H1 (cell line): ENCODE measurements at regions not wholly inside any gene's neighbourhood (a gene's known extent, or its start where the extent isn't known, plus 50 kb on each side); places are given as distances from the start of the nearest gene placed in this dataset.

Experiments used
- BACH1 ChIP-seq: IDR thresholded peaks from 2 replicates; pipeline ENCODE4 v1.6.1; 2012; ENCODE audit warnings: low read length, improper control_type of control experiment
- CREB1 ChIP-seq: IDR thresholded peaks from 2 replicates; pipeline ENCODE4 v1.6.1; 2012; ENCODE audit warnings: inconsistent platforms
- CTBP2 ChIP-seq: IDR thresholded peaks from 2 replicates; pipeline ENCODE4 v1.7.0; 2011; ENCODE audit warnings: borderline replicate concordance, mild to moderate bottlenecking, moderate library complexity, mixed read lengths, low read length; ENCODE audit not compliant: insufficient read depth, insufficient read length
- EP300 ChIP-seq, 2 experiments: IDR thresholded peaks; 1 replicate in 1 of 2; 2 replicates in 1 of 2; pipeline ENCODE4 v1.6.1; 2011 to 2012; ENCODE audit warnings: low read depth in 2 of 2, low read length in 2 of 2, mild to moderate bottlenecking in 2 of 2, borderline replicate concordance in 1 of 2, inconsistent platforms in 1 of 2, moderate library complexity in 1 of 2
- EZH2 ChIP-seq: fragments of 200-600 bp; sonication (generic); IDR thresholded peaks from 2 replicates; pipeline ENCODE4 v1.7.1; 2012; ENCODE audit warnings: low read depth, mild to moderate bottlenecking, moderate library complexity, low read length, inconsistent platforms; ENCODE audit not compliant: severe bottlenecking
- GTF2F1 ChIP-seq: IDR thresholded peaks from 2 replicates; pipeline ENCODE4 v1.6.1; 2012; ENCODE audit warnings: low read depth, low read length, improper control_type of control experiment, borderline replicate concordance
- JUND ChIP-seq: IDR thresholded peaks from 2 replicates; pipeline ENCODE4 v1.6.1; 2011; ENCODE audit warnings: mild to moderate bottlenecking, improper control_type of control experiment, low read length
- KDM1A ChIP-seq: fragments of 200-600, 300-600 bp; sonication (generic); IDR thresholded peaks from 2 replicates; pipeline ENCODE4 v1.7.1; 2016; ENCODE audit warnings: mild to moderate bottlenecking, low read length, borderline replicate concordance
- KDM4A ChIP-seq: IDR thresholded peaks from one replicate; pipeline ENCODE4 v1.7.1; 2012; ENCODE audit warnings: low read depth, mild to moderate bottlenecking, moderate library complexity, low read length, inconsistent platforms; ENCODE audit not compliant: severe bottlenecking
- POLR2A ChIP-seq, 2 experiments: IDR thresholded peaks; 1 replicate in 1 of 2; 2 replicates in 1 of 2; pipeline ENCODE4 v1.6.1; 2011; ENCODE audit warnings: low read depth in 2 of 2, low read length in 2 of 2, mild to moderate bottlenecking in 2 of 2; ENCODE audit errors: control extremely low read depth in 1 of 2
- RAD21 ChIP-seq, 2 experiments: IDR thresholded peaks in 1 of 2; conservative IDR thresholded peaks in 1 of 2; 2 replicates each; pipeline ENCODE4 v1.6.1; 2011; ENCODE audit warnings: low read depth in 2 of 2, low read length in 2 of 2, improper control_type of control experiment in 1 of 2, inconsistent platforms in 1 of 2, mild to moderate bottlenecking in 1 of 2, moderate library complexity in 1 of 2
- RBBP5 ChIP-seq: IDR thresholded peaks from 2 replicates; pipeline ENCODE4 v1.7.1; 2012; ENCODE audit warnings: low read depth, mild to moderate bottlenecking, inconsistent platforms, low read length, moderate library complexity, borderline replicate concordance
- SAP30 ChIP-seq: fragments of 300-600 bp; sonication (generic); IDR thresholded peaks from 2 replicates; pipeline ENCODE4 v1.7.1; 2012; ENCODE audit warnings: low read length, moderate library complexity, mild to moderate bottlenecking, inconsistent platforms; ENCODE audit not compliant: insufficient read depth, insufficient replicate concordance
- SP4 ChIP-seq: IDR thresholded peaks from 2 replicates; pipeline ENCODE4 v1.6.1; 2012; ENCODE audit warnings: low read length, inconsistent platforms
- TAF1 ChIP-seq: IDR thresholded peaks from 2 replicates; pipeline ENCODE4 v1.6.1; 2011; ENCODE audit warnings: mild to moderate bottlenecking, low read depth, low read length
- TBP ChIP-seq: IDR thresholded peaks from 2 replicates; pipeline ENCODE4 v1.6.1; 2011; ENCODE audit warnings: low read depth, low read length, improper control_type of control experiment

GRCh38 chr9:110047955-110048402 lies 160.0 kb downstream of the C9orf152 start (continued):
- TF ChIP-seq KDM1A (no peak), TAF1 (no peak), RBBP5 (peak; percentile 48), POLR2A (IDR thresholded peaks at IDR 0.05; ENCODE audit: control extremely low read depth in 1 of 2, low read depth in 2 of 2, low read length in 2 of 2) (no peak; a peak in 2 of 3 replicates), SAP30 (no peak), BACH1 (no peak), GTF2F1 (no peak), CREB1 (no peak), SP4 (no peak), EZH2 (peak; percentile 40), KDM4A (peak; percentile 36), JUND (no peak), RAD21 (IDR thresholded peaks at IDR 0.05 in 1 of 2, conservative IDR thresholded peaks at IDR 0.05 in 1 of 2; ENCODE audit: low read depth in 2 of 2, low read length in 2 of 2) (no peak), TBP (no peak), CTBP2 (no peak), EP300 (IDR thresholded peaks at IDR 0.05; ENCODE audit: borderline replicate concordance in 1 of 2, low read depth in 2 of 2, low read length in 2 of 2) (no peak)
- TF ChIP-seq, all 59 proteins: peak for 6
